Motor neuron (in vitro differentiated cells): ENCODE measurements at regions not wholly inside any gene's neighbourhood (a gene's known extent, or its start where the extent isn't known, plus 50 kb on each side); places are given as distances from the start of the nearest gene placed in this dataset.

Experiments
- ATAC-seq, 8 experiments: fragments of 200-7000 bp; cut with Tn5 transposase; replicated peaks in 6 of 8; 2 replicates each; pipeline ENCODE4 v1.8.0; 2021; ENCODE audit warnings: mild to moderate bottlenecking in 8 of 8, moderate library complexity in 8 of 8
- H3K27ac ChIP-seq, 2 donors: fragments of 250-450 bp; sonication (Bioruptor Pico); 2 replicates each; pipeline ENCODE4 v1.9.0; 2021; ENCODE audit warnings: antibody characterized with exemption in 2 of 2, mild to moderate bottlenecking in 2 of 2, moderate library complexity in 1 of 2
- H3K4me1 ChIP-seq, 2 donors: fragments of 250-450 bp; sonication (Bioruptor Pico); replicated peaks in 1 of 2; 2 replicates each; pipeline ENCODE4 v1.6.1; 2021; ENCODE audit warnings: antibody characterized with exemption in 2 of 2, mild to moderate bottlenecking in 2 of 2, moderate library complexity in 1 of 2
- H3K4me3 ChIP-seq, 5 donors: fragments of 250-450 bp; sonication (Bioruptor Pico); 2 replicates each; pipeline ENCODE4 v1.9.0; 2021; ENCODE audit warnings: antibody characterized with exemption in 5 of 5, mild to moderate bottlenecking in 5 of 5, moderate library complexity in 4 of 5
- WGBS, 10 experiments: fragments of 450-650 bp; shearing (Covaris generic); methylation state at CpG; one replicate each; pipeline ENCODE4 v1.0.0; 2022; 5-methylcytosine and 5-hydroxymethylcytosine counted together
- in situ Hi-C, 9 experiments: fragments of 400-800 bp; cut with MboI; loops; one replicate each; pipeline ENCODE4 v1.15.0; 2021; ENCODE audit warnings: low sequenced_read_pairs in 9 of 9, low pct_unique_long_range_greater_than_20kb in 2 of 9; ENCODE audit not compliant: unreplicated experiment in 9 of 9

DNA sequence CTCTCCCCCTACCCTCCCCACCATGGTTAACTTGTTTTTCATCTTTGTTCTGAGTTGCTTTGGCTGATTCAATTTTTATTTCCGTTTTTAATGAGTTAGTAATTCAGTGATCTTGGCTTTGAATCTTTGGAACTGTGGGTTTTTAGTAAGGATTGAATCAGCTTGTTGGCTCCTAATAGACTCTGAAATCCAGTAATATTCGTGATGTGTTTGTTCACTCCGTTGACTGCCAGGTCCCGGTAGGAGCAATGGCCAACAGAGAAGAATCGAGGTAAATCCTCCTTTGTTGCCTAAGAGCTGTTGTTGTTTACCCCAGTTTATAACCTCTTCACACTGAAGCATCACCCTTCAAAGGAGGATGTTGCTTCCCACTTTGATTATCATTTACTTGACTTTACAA, 92.7 kb downstream of the PCSK1 start:
- Histone ChIP-seq H3K4me3 (no peak overlapping the region), H3K4me1 (no peaks in the 10 kb centered on the region), H3K27ac (no peak overlapping the region)
- no peak for ATAC-seq
- in situ Hi-C loops = loop anchor here in 7 of 9 experiments (10.0 to 25.0 kb wide), 3 partner anchors 264 to 478 kb away; partner anchors contain the start of gene ELL2 (in 1 of the 7)
- 0 to 94% (median 55%) methylated on average over 1 to 5 of the region's 5 CpGs for WGBS, 10 experiments

DNA sequence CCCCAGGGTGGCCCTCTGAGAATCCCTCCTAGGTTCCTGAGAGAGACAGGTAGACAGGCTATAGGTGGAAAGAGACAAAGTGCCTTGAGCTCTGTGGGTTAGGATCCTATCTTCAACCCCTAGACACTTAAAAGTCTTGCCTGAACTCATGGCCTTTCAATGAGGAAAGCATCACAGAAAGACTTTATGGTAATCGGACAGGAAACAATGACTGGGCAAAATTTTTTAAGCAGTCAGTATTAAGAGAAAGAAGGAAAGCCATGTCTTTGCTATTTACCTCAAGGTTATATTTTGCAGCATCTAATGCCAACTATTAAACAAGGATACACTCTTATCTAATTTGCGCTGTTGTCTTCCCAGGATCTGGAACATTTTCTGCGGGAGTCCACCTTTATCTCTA, 93.2 kb downstream of the PCSK1 start:
- H3K27ac ChIP-seq = no peak overlapping the region
- no peak overlapping the region for H3K4me3 ChIP-seq
- no peaks in the 10 kb centered on the region for H3K4me1 ChIP-seq
- ATAC-seq = no peak
- in situ Hi-C loops = loop anchor here in 8 of 9 experiments (10.0 to 25.0 kb wide), 5 partner anchors 265 to 485 kb away; partner anchors contain the start of gene ELL2 (in 1 of the 8)
- 60 to 100% (median 100%) methylated on average over 1 to 3 of the region's 3 CpGs; no CpG with 5 or more reads in 1 of the 10 experiments for WGBS, 10 experiments

DNA sequence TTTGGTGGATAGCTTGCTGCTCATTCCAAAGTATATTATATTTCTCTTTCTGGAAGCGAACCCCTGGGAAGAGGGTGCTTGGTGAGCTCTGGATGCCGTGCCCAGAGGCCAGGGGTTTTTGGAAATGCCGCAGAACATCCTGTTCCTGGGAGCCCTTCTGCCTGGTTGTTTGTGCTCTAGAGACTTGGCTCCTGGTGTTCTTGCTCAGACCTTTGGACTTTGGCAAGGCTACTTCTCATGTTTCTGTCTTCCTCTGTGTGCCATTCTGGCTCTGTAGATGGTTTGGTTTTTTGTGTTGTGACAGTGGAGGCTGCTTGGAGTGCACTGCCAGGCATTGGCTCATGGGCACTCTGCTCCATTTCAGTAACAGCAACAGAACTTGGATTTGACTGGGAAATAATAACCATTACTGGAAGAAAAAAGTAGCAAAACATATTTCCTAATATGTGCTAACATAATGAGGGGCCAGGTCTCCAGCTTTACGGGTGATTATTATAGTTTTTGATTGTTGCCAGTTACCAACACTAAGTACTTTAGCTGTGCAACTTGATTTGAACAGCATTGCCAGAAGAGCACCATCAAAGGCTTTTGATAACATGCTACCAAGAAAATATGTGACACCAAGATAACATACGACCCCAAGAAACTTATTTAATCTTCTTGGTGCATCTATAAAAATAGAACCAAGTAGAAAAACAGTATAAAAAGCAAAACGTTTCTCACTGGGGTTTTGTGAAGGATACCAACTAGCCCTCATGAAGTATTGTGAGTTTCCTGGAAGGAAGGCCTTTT, 94.2 kb downstream of the PCSK1 start:
- Histone ChIP-seq H3K4me1 (no peaks in the 10 kb centered on the region), H3K4me3 (no peak overlapping the region), H3K27ac (no peak overlapping the region)
- 11 to 89% (median 60%) methylated on average over 1 to 6 of the region's 6 CpGs; no CpG with 5 or more reads in 1 of the 10 experiments for WGBS, 10 experiments
- in situ Hi-C loops = loop anchor here in 8 of 9 experiments (10.0 to 25.0 kb wide), 4 partner anchors 377 to 484 kb away; partner anchors contain the start of gene ELL2 (in 1 of the 8)
- ATAC-seq = no peak

- no peak for ATAC-seq
- no peak overlapping the region for H3K27ac ChIP-seq
- WGBS, 10 experiments = 9 to 80% (median 59%) methylated on average over 2 of the region's 2 CpGs
- H3K4me1 ChIP-seq = no peaks in the 10 kb centered on the region
- no peak overlapping the region for H3K4me3 ChIP-seq
- in situ Hi-C loops = loop anchor here in 8 of 9 experiments (10.0 to 25.0 kb wide), 4 partner anchors 376 to 483 kb away; partner anchors contain the start of gene ELL2 (in 1 of the 8)
Measured at GRCh38 chr5:96338091-96338490, 95.0 kb downstream of the PCSK1 start.

GRCh38 chr5:96337048-96337781, 95.8 kb downstream of the PCSK1 start:
- Histone ChIP-seq H3K4me3 (no peak overlapping the region), H3K4me1 (peaks cover 0 to 3% of the 10 kb centered on the region in 2 donors), H3K27ac (no peak overlapping the region)
- ATAC-seq = no peak
- in situ Hi-C loops = loop anchor here in 8 of 9 experiments (10.0 to 25.0 kb wide), 4 partner anchors 375 to 482 kb away; partner anchors contain the start of gene ELL2 (in 1 of the 8)
- 38 to 100% (median 81%) methylated on average over 1 to 4 of the region's 4 CpGs; no CpG with 5 or more reads in 1 of the 10 experiments for WGBS, 10 experiments

- H3K27ac ChIP-seq = no peak overlapping the region
- peak; percentile 70 to 97 (median 88) for ATAC-seq
- in situ Hi-C loops = loop anchor here in 8 of 9 experiments (10.0 to 25.0 kb wide), 4 partner anchors 374 to 482 kb away; partner anchors contain the start of gene ELL2 (in 1 of the 8)
- H3K4me1 ChIP-seq = peaks cover 0 to 3% of the 10 kb centered on the region in 2 donors
- WGBS, 10 experiments = 0 to 44% (median 22%) methylated on average over 3 to 6 of the region's 6 CpGs
- no peak overlapping the region for H3K4me3 ChIP-seq
Measured at GRCh38 chr5:96336351-96336985, 96.6 kb downstream of the PCSK1 start.

- in situ Hi-C loops = loop anchor here in 8 of 9 experiments (10.0 to 25.0 kb wide), 4 partner anchors 374 to 481 kb away; partner anchors contain the start of gene ELL2 (in 1 of the 8)
- 85 to 100% (median 94%) methylated on average over 1 to 2 of the region's 2 CpGs; no CpG with 5 or more reads in 1 of the 10 experiments for WGBS, 10 experiments
- ATAC-seq = peak in 2 of 8 experiments; percentile 10 to 24
- peaks cover 0 to 3% of the 10 kb centered on the region in 2 donors for H3K4me1 ChIP-seq
- H3K27ac ChIP-seq = no peak overlapping the region
- H3K4me3 ChIP-seq = no peak overlapping the region
Measured at GRCh38 chr5:96335873-96336272, 97.2 kb downstream of the PCSK1 start.

- in situ Hi-C loops = loop anchor here in 8 of 9 experiments (10.0 to 25.0 kb wide), 4 partner anchors 371 to 479 kb away; partner anchors contain the start of gene ELL2 (in 1 of the 8)
Measured at GRCh38 chr5:96333391-96333790, 99.7 kb downstream of the PCSK1 start.

DNA sequence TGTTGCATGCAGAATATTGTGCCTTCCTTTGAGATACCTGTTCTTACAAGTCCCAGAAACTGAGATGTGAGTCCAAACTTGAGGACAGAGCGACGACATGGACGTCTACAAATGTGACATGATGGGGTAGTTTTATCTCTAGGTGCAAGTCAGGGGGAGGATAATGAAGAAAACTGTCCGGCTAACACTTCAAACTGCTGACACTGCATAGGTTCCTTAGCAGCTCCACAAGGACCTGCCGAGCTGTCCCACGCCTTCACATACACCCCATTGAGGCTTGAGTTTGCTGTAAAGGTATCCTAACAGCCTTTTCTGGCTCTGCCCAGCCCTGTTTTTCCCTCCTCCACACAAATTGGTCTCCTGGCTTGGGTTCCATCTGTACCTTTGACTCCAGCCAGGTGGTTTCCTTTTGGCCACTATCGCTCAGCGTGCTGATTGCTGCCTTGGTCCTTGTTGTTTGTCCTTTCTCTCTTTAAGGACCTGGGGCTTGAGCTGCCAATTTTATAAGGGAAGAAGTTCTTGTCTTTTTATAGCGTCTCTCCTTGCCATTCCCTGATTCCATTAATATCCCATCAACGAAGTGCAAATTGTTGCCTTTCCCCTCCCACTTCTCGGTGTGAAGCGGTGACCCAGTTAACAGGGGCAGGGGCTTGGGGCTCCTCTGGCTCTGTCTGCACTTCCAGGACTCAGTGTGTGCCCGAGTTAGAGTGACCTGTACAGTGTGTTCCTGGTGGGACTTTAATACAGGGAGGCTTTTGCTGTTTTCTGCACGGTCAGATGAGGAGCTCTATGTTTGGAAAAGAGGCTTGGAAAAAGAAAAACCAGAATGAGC, 100.3 kb downstream of the PCSK1 start:
- Histone ChIP-seq H3K4me1 (peaks cover 3 to 10% of the 10 kb centered on the region in 2 donors), H3K27ac (no peak overlapping the region), H3K4me3 (no peak overlapping the region)
- in situ Hi-C loops = loop anchor here in 8 of 9 experiments (10.0 to 25.0 kb wide), 4 partner anchors 370 to 478 kb away; partner anchors contain the start of gene ELL2 (in 1 of the 8)
- 20 to 100% (median 82%) methylated on average over 1 to 10 of the region's 14 CpGs for WGBS, 10 experiments
- no peak for ATAC-seq

More at GRCh38 chr5:96333391-96333790, 99.7 kb downstream of the PCSK1 start:
- H3K4me1 ChIP-seq = peaks cover 3 to 10% of the 10 kb centered on the region in 2 donors
- no peak overlapping the region for H3K27ac ChIP-seq
- WGBS, 10 experiments = 90 to 100% methylated on average over 2 of the region's 4 CpGs; no CpG with 5 or more reads in 8 of the 10 experiments
- ATAC-seq = no peak
- no peak overlapping the region for H3K4me3 ChIP-seq

DNA sequence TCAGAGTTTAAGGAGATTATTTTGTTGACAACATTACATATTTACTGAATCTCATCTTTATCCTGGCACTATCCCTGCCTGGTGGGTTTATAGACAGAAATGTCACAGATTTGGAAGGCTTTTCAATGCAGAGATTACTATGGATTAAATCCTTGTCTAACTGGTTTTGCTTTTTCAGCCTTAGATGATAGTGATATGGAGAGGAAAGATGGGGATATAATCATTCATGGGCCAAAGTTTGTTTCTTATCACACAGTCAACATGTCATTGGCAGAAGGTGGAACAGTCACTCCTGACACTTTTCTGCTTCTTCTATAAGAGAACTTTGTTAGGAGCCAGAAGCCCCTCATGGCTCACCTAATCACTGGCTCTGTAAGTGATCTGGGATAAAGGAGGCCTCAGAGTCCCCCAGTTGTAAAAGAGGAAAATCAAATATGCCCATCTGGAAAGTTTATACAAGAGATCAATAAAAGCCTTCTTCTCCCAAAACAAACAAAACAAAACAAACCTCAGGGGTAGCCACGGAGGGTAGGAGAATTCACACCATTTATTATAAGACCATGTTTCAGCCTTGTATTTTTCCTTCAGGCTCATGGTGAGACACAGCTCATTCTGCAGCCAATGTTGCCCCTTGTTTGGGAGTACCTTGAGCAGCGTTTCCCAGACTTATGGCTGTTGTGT, 101.2 kb downstream of the PCSK1 start:
- no peak overlapping the region for H3K27ac ChIP-seq
- in situ Hi-C loops = loop anchor here in 8 of 9 experiments (10.0 to 25.0 kb wide), 4 partner anchors 370 to 477 kb away; partner anchors contain the start of gene ELL2 (in 1 of the 8)
- peaks cover 3 to 10% of the 10 kb centered on the region in 2 donors for H3K4me1 ChIP-seq
- H3K4me3 ChIP-seq = no peak overlapping the region
- ATAC-seq = no peak
- 29 to 100% (median 85%) methylated on average over 1 to 2 of the region's 2 CpGs for WGBS, 10 experiments

- Histone ChIP-seq H3K27ac (no peak overlapping the region), H3K4me1 (peaks cover 3 to 10% of the 10 kb centered on the region in 2 donors), H3K4me3 (no peak overlapping the region)
- WGBS, 10 experiments = 13 to 100% (median 73%) methylated on average over 1 to 3 of the region's 3 CpGs
- ATAC-seq = no peak
- in situ Hi-C loops = loop anchor here in 8 of 9 experiments (10.0 to 25.0 kb wide), 4 partner anchors 369 to 476 kb away; partner anchors contain the start of gene ELL2 (in 1 of the 8)
Measured at GRCh38 chr5:96331210-96331609, 101.8 kb downstream of the PCSK1 start.
